Esophagus muscularis mucosa (tissue), 4 donors: ENCODE measurements at regions not wholly inside any gene's neighbourhood (a gene's known extent, or its start where the extent isn't known, plus 50 kb on each side); places are given as distances from the start of the nearest gene placed in this dataset.

Experiments
- DNase-seq: peaks from one replicate; pipeline ENCODE4 v3.0.0-alpha.2; 2017; ENCODE audit errors: extremely low spot score
- H3K27ac ChIP-seq, 4 donors: fragments of 200-600 bp; sonication (generic); replicated peaks in 1 of 4; 1 replicate in 3 of 4; 2 replicates in 1 of 4; pipeline ENCODE4 v1.5.1; 2016 to 2019; ENCODE audit warnings: mild to moderate bottlenecking in 1 of 4
- H3K27me3 ChIP-seq, 4 donors: fragments of 200-600 bp; sonication (generic); one replicate each; pipeline versions ENCODE4 v1.5.1 to v1.6.0; 2016 to 2019
- H3K36me3 ChIP-seq, 4 donors: fragments of 200-600 bp; sonication (generic); one replicate each; pipeline ENCODE4 v1.5.1; 2016 to 2019
- H3K4me1 ChIP-seq, 4 donors: fragments of 200-600 bp; sonication (generic); one replicate each; pipeline ENCODE4 v1.5.1; 2016 to 2019
- H3K4me3 ChIP-seq, 4 donors: fragments of 200-600 bp; sonication (generic); 1 replicate in 2 of 4; 2 replicates in 2 of 4; pipeline ENCODE4 v1.5.1; 2016 to 2019; ENCODE audit warnings: mild to moderate bottlenecking in 4 of 4, moderate library complexity in 1 of 4
- H3K9me3 ChIP-seq, 4 donors: fragments of 200-600 bp; sonication (generic); 1 replicate in 3 of 4; 2 replicates in 1 of 4; pipeline ENCODE4 v1.5.1; 2016 to 2019
- EP300 ChIP-seq: sonication (generic); formaldehyde crosslinking; IDR thresholded peaks from one replicate; pipeline ENCODE4 v1.6.1; 2017; ENCODE audit warnings: antibody characterized with exemption
- POLR2A ChIP-seq: fragments of 450-650 bp; IDR thresholded peaks from one replicate; pipeline ENCODE4 v1.6.1; 2017; ENCODE audit warnings: antibody characterized with exemption, moderate library complexity, mild to moderate bottlenecking, low read depth
- POLR2AphosphoS5 ChIP-seq, 2 donors: sonication (generic); formaldehyde crosslinking; IDR thresholded peaks; one replicate each; pipeline ENCODE4 v1.6.1; 2017; ENCODE audit warnings: antibody characterized with exemption in 2 of 2
- WGBS: methylation state at CpG from one replicate; pipeline ENCODE4 v1.1.5; 2018; 5-methylcytosine and 5-hydroxymethylcytosine counted together
- intact Hi-C: fragments of 100-400 bp; cut with DNase I; formaldehyde crosslinking; loops from one replicate; pipeline ENCODE4 v1.15.1; 2023
- TF ChIP-seq, protein P1 (sequence below), 3 experiments: fragments of 200-600 bp in 2 of 3; fragments of 450-650 bp in 1 of 3; sonication (generic) in 2 of 3; IDR thresholded peaks; one replicate each; pipeline ENCODE4 v1.5.1; 2017 to 2019; ENCODE audit warnings: antibody characterized with exemption in 3 of 3, mild to moderate bottlenecking in 2 of 3, moderate library complexity in 1 of 3

DNA sequence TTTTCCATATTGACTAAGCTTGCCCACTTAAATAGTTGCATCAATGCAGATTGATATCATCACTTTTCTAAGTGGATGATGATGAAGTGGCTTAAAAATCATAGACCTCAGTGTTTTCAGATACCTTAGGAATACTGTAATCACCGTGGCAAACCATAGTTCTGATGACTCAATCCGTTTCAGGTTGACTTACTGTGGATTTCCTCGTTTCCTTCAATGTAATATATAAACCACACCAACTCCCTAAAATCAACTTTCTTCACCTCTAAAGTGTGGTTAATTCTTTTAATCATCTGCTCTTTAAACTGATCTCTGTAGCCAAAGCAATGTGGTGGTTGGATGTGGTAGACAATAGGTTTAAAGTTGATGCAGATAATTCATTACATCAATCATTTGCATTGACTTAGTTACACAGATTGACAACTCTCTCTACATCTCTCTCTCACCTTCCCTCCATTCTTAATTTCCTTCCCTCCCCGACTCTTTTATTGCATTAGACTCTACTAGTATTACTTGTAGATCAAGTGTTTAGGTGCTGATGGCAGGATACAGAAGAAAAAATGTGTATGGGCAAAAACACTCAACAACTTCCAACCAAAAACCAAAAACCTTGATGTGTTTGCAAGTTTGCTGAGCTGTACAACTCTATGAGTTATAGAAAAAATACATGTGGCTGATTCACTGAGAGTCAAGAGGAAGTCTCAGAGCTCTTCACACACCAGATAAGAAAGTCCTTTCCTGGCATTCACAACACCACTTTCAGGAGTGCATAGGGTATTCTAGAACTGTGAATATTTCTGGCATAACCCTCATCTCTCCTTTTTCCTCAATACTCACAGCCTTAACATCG is 243.5 kb downstream of the NFKBIZ start:
- WGBS: 73% methylated on average over 5 of the region's 5 CpGs
- TF ChIP-seq POLR2A (no peak), EP300 (no peak), POLR2AphosphoS5 (IDR thresholded peaks at IDR 0.05) (no peak)
- TF ChIP-seq, protein P1, sequence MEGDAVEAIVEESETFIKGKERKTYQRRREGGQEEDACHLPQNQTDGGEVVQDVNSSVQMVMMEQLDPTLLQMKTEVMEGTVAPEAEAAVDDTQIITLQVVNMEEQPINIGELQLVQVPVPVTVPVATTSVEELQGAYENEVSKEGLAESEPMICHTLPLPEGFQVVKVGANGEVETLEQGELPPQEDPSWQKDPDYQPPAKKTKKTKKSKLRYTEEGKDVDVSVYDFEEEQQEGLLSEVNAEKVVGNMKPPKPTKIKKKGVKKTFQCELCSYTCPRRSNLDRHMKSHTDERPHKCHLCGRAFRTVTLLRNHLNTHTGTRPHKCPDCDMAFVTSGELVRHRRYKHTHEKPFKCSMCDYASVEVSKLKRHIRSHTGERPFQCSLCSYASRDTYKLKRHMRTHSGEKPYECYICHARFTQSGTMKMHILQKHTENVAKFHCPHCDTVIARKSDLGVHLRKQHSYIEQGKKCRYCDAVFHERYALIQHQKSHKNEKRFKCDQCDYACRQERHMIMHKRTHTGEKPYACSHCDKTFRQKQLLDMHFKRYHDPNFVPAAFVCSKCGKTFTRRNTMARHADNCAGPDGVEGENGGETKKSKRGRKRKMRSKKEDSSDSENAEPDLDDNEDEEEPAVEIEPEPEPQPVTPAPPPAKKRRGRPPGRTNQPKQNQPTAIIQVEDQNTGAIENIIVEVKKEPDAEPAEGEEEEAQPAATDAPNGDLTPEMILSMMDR (IDR thresholded peaks at IDR 0.05): no peak
- Histone ChIP-seq H3K9me3 (no peaks in the 10 kb centered on the region), H3K27me3 (no peaks in the 10 kb centered on the region), H3K4me1 (peaks cover 0 to 25% (median 11%) of the 10 kb centered on the region in 4 donors), H3K4me3 (no peak overlapping the region), H3K36me3 (no peaks in the 10 kb centered on the region), H3K27ac (no peak overlapping the region)
- no peak for DNase-seq
- intact Hi-C loops: no loop called here

DNA sequence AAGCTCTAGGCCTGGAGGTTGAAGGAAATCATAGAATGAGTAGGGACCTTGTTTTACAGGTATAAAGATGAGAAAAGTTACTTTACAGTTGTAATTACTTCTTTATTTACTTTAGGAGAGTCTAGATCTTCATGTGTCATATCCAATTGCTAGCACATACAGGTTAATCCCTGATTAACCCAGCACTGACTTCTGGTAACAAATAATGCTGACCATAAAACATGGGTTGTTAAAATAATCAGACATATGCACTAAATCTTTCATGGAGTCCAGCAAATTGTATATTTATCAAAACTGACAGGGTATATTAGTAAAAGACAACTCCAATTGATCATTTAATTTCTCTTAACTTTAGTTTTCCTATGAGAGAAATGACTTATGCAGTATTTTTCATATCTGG is 245.2 kb downstream of the NFKBIZ start:
- H3K27me3 ChIP-seq: no peaks in the 10 kb centered on the region
- no peak overlapping the region for H3K27ac ChIP-seq
- intact Hi-C loops: no loop called here
- peaks cover 0 to 17% (median 10%) of the 10 kb centered on the region in 4 donors for H3K4me1 ChIP-seq
- TF ChIP-seq, protein P1 (IDR thresholded peaks at IDR 0.05): no peak
- TF ChIP-seq POLR2AphosphoS5 (IDR thresholded peaks at IDR 0.05) (no peak), POLR2A (no peak), EP300 (no peak)
- H3K4me3 ChIP-seq: no peak overlapping the region
- no peak for DNase-seq
- H3K36me3 ChIP-seq: no peaks in the 10 kb centered on the region
- no peaks in the 10 kb centered on the region for H3K9me3 ChIP-seq

DNA sequence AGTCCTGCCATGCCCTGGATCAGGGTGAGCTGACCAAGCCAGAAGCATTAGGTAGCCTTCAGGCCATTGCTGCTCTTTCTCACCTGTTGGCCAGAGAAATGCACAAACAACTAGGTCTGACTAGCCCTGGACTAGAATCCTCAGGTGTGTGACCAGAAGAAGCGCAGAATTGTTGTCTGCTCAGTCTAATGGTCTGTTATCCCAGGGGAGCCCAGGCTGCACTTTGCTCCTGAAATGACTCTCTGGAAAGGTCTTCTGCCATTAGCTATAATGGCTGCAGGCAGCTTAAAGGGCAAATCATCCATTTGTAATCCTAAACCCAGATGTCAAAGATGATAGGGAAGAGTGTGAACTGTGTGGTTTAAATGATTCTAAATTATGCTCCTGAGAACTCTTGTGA is 246.1 kb downstream of the NFKBIZ start:
- Histone ChIP-seq H3K27ac (no peak overlapping the region), H3K4me1 (peaks cover 0 to 17% (median 10%) of the 10 kb centered on the region in 4 donors), H3K27me3 (no peaks in the 10 kb centered on the region), H3K9me3 (no peaks in the 10 kb centered on the region), H3K4me3 (no peak overlapping the region), H3K36me3 (no peaks in the 10 kb centered on the region)
- TF ChIP-seq EP300: no peak
- TF ChIP-seq, protein P1 (IDR thresholded peaks at IDR 0.05): no peak
- TF ChIP-seq POLR2AphosphoS5 (IDR thresholded peaks at IDR 0.05): no peak
- no peak for TF ChIP-seq POLR2A
- 100% methylated on average over 1 of the region's 1 CpG for WGBS
- DNase-seq: no peak
- intact Hi-C loops: no loop called here

DNA sequence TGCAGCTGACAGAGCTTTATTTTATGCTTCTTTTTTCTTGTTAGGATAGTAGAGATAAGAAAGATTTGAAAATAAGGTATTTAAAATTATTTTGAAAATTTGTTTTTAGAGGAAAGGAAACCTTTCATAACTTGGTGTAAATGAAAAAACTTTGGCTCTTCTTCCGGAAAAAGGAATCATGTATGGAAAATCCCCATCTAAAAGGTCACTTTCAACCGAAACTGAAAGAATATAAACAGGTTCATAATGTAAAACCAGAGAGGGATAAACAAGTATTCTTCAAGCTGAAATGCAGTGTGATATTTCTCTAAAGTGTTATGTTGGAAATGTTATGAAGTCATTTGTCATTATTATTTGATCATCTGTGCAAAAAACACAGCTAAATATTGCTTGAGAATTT is 246.8 kb downstream of the NFKBIZ start:
- Histone ChIP-seq H3K4me1 (peaks cover 0 to 17% (median 10%) of the 10 kb centered on the region in 4 donors), H3K27ac (no peak overlapping the region), H3K4me3 (no peak overlapping the region), H3K9me3 (no peaks in the 10 kb centered on the region), H3K27me3 (no peaks in the 10 kb centered on the region), H3K36me3 (no peaks in the 10 kb centered on the region)
- WGBS: 30% methylated on average over 2 of the region's 2 CpGs
- TF ChIP-seq, protein P1 (IDR thresholded peaks at IDR 0.05): no peak
- TF ChIP-seq POLR2A (no peak), POLR2AphosphoS5 (IDR thresholded peaks at IDR 0.05) (no peak), EP300 (no peak)
- DNase-seq: no peak
- intact Hi-C loops: no loop called here
